Right lobe of liver (tissue), 6 donors: ENCODE measurements at regions not wholly inside any gene's neighbourhood (a gene's known extent, or its start where the extent isn't known, plus 50 kb on each side); places are given as distances from the start of the nearest gene placed in this dataset.

Experiments used
- ATAC-seq, 4 donors: fragments of 200-7000 bp; cut with Tn5 transposase; one replicate each; pipeline ENCODE4 v1.9.1; 2020; ENCODE audit warnings: mild to moderate bottlenecking in 4 of 4, moderate library complexity in 4 of 4
- DNase-seq, 3 donors: peaks; one replicate each; pipeline ENCODE4 v3.0.0-alpha.2; 2020
- H3K27ac ChIP-seq, 3 donors: fragments of 200-600 bp; one replicate each; pipeline ENCODE4 v1.8.0; 2022
- H3K27me3 ChIP-seq, 2 donors: fragments of 200-600 bp; one replicate each; pipeline ENCODE4 v1.8.0; 2022
- H3K36me3 ChIP-seq, 4 donors: fragments of 200-600 bp; sonication (generic) in 1 of 4; one replicate each; pipeline versions ENCODE4 v1.5.1 to v1.8.0; 2017 to 2022; ENCODE audit warnings: control low read depth in 1 of 4
- H3K4me1 ChIP-seq, 4 donors: fragments of 200-600 bp; sonication (generic) in 1 of 4; one replicate each; pipeline versions ENCODE4 v1.5.1 to v1.8.0; 2017 to 2022; ENCODE audit warnings: control low read depth in 1 of 4
- H3K4me3 ChIP-seq, 3 donors: fragments of 200-600 bp; one replicate each; pipeline ENCODE4 v1.8.0; 2022
- H3K9me3 ChIP-seq, 4 donors: fragments of 200-600 bp; sonication (generic) in 1 of 4; one replicate each; pipeline versions ENCODE4 v1.5.1 to v1.8.0; 2017 to 2022; ENCODE audit warnings: control low read depth in 1 of 4
- CTCF ChIP-seq, 4 donors: fragments of 200-600 bp in 3 of 4; fragments of 450-650 bp in 1 of 4; IDR thresholded peaks; one replicate each; pipeline versions ENCODE4 v1.5.1 to v1.8.0; 2016 to 2022; ENCODE audit warnings: antibody characterized with exemption in 4 of 4, mild to moderate bottlenecking in 2 of 4
- POLR2A ChIP-seq: fragments of 450-650 bp; IDR thresholded peaks from one replicate; pipeline ENCODE4 v1.6.1; 2017; ENCODE audit warnings: antibody characterized with exemption, mild to moderate bottlenecking
- WGBS: methylation state at CpG from one replicate; pipeline ENCODE4 v1.1.6; 2018; ENCODE audit warnings: low coverage, low lambda C conversion rate; ENCODE audit not compliant: insufficient coverage; ENCODE audit errors: missing lambda C conversion rate; 5-methylcytosine and 5-hydroxymethylcytosine counted together
- intact Hi-C, 2 donors: fragments of 100-400 bp; cut with DNase I; formaldehyde crosslinking; loops; one replicate each; pipeline versions ENCODE4 v1.11.2 to v1.14.1; 2022
- donor health status: DM: no; HTN: yes; CAD: no.
- donor health status: DM: no; HTN: no; CAD: no.
- donor health status: DM: no; HTN: no; CAD: no.
- donor health status: DM: no; HTN: yes; CAD: no.
- donor health status: DM: no; HTN: yes; CAD: no.

GRCh38 chr2:176744146-176744545, 468.4 kb upstream of the HNRNPA3 start:
- Histone ChIP-seq H3K4me3 (no peak overlapping the region), H3K27ac (no peak overlapping the region), H3K4me1 (no peaks in the 10 kb centered on the region), H3K36me3 (no peaks in the 10 kb centered on the region), H3K9me3 (no peaks in the 10 kb centered on the region), H3K27me3 (no peaks in the 10 kb centered on the region)
- ATAC-seq (no peak), DNase-seq (no peak)
- intact Hi-C loops, result no loop called here
- 33% methylated on average over 4 of the region's 4 CpGs for WGBS
- TF ChIP-seq POLR2A (no peak), CTCF (IDR thresholded peaks at IDR 0.05) (no peak)

DNA sequence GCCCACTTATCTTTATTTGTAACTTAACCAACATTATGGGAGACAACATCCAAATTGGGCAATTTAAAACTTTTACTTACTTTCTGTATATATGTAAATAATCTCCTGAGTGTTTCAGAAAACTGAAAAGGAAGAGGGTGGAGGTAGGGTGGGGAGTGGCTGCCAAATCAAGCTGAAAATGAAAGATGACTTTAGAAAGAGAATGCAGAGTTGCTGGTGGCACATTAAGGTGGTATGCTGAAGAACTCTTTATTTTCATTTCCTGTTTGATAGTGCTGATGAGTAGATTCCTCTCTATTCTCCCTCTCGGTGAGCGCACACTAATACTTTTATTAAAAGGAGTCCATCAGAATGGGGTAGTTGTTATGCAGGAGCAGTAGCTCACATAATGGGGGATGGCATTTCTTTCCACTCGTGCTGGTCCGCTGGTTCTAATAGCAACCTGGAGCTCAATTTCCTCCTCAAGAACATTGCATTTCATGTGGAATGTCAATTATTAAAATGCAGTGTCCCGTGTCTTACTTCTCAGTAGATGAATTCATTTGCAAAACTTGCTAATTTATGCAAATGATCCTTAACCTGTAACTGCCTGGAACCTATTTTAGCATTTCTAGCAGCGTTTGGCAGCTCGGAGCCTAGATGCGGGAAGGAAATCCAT, 466.9 kb upstream of the HNRNPA3 start:
- intact Hi-C loops, result no loop called here
- no peak overlapping the region for H3K27ac ChIP-seq
- no peaks in the 10 kb centered on the region for H3K36me3 ChIP-seq
- H3K4me3 ChIP-seq, result no peak overlapping the region
- 56% methylated on average over 8 of the region's 8 CpGs for WGBS
- ATAC-seq (no peak), DNase-seq (no peak)
- H3K9me3 ChIP-seq, result no peaks in the 10 kb centered on the region
- no peaks in the 10 kb centered on the region for H3K4me1 ChIP-seq
- H3K27me3 ChIP-seq, result no peaks in the 10 kb centered on the region
- TF ChIP-seq CTCF (IDR thresholded peaks at IDR 0.05) (no peak), POLR2A (no peak)

GRCh38 chr2:176746411-176746810, 466.2 kb upstream of the HNRNPA3 start:
- H3K27ac ChIP-seq, result no peak overlapping the region
- 85% methylated on average over 6 of the region's 7 CpGs for WGBS
- intact Hi-C loops, result no loop called here
- no peak overlapping the region for H3K4me3 ChIP-seq
- H3K36me3 ChIP-seq, result no peaks in the 10 kb centered on the region
- ATAC-seq (no peak), DNase-seq (no peak)
- no peaks in the 10 kb centered on the region for H3K4me1 ChIP-seq
- no peaks in the 10 kb centered on the region for H3K27me3 ChIP-seq
- H3K9me3 ChIP-seq, result no peaks in the 10 kb centered on the region
- TF ChIP-seq POLR2A, result no peak
- no peak for TF ChIP-seq CTCF (IDR thresholded peaks at IDR 0.05)

DNA sequence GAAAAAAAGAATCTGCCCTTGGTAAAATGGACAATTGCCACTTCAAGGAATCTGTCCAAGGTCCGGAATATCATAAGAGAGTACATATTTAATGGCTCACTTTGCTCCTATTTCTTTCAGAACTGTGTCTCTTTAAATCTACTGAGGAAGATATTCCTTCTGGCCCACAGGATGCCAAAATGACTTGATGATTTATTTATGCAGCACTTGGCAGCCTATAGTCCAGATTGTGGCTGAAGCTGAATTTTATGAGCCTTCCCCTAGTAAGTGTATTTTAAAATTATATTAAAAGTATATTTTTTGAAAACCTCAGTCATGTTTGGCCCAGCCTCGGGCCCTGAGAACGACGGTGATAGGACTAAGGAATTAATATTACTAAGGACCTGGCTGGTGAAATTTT, 465.1 kb upstream of the HNRNPA3 start:
- TF ChIP-seq POLR2A (no peak), CTCF (IDR thresholded peaks at IDR 0.05) (no peak)
- Histone ChIP-seq H3K9me3 (no peaks in the 10 kb centered on the region), H3K27me3 (no peaks in the 10 kb centered on the region), H3K4me1 (no peaks in the 10 kb centered on the region), H3K27ac (no peak overlapping the region), H3K36me3 (no peaks in the 10 kb centered on the region), H3K4me3 (no peak overlapping the region)
- 76% methylated on average over 4 of the region's 4 CpGs for WGBS
- DNase-seq, result no peak
- ATAC-seq, result no peak
- intact Hi-C loops, result no loop called here

- no peak for TF ChIP-seq POLR2A
- TF ChIP-seq CTCF (IDR thresholded peaks at IDR 0.05), result no peak
- no peaks in the 10 kb centered on the region for H3K4me1 ChIP-seq
- WGBS, result 46% methylated on average over 4 of the region's 4 CpGs
- H3K27ac ChIP-seq, result no peak overlapping the region
- no peaks in the 10 kb centered on the region for H3K36me3 ChIP-seq
- H3K4me3 ChIP-seq, result no peak overlapping the region
- intact Hi-C loops, result no loop called here
- DNase-seq (no peak), ATAC-seq (no peak)
- H3K9me3 ChIP-seq, result no peaks in the 10 kb centered on the region
- no peaks in the 10 kb centered on the region for H3K27me3 ChIP-seq
Measured at GRCh38 chr2:176747928-176748327, 464.7 kb upstream of the HNRNPA3 start.
